ENCODE measurements at regions not wholly inside any gene's neighbourhood (a gene's known extent, or its start where the extent isn't known, plus 50 kb on each side); places are given as distances from the start of the nearest gene placed in this dataset.

GRCh38 chr17:6913608-6914443, 82.0 kb upstream of the ALOX12 start (continued):
- no peak for TF ChIP-seq ZNF436 (CRISPR knock-in tag; IDR thresholded peaks at IDR 0.05)
- TF ChIP-seq POLR2G (IDR thresholded peaks at IDR 0.05; ENCODE audit: low read depth, low read length) = no peak
- no peak for TF ChIP-seq PPARD (CRISPR knock-in tag; IDR thresholded peaks at IDR 0.05)
- no peak for TF ChIP-seq HMG20A (CRISPR knock-in tag; conservative IDR thresholded peaks at IDR 0.05)
- TF ChIP-seq RFX7 (CRISPR knock-in tag; IDR thresholded peaks at IDR 0.05) = no peak
- TF ChIP-seq BRD9 (IDR thresholded peaks at IDR 0.05; ENCODE audit: low read depth, partially characterized antibody) = peak; percentile 66
- no peak for TF ChIP-seq NFXL1 (CRISPR knock-in tag; IDR thresholded peaks at IDR 0.05)
- TF ChIP-seq NBN (IDR thresholded peaks at IDR 0.05; ENCODE audit: low read depth) = no peak
- no peak for TF ChIP-seq CHCHD3 (CRISPR knock-in tag; IDR thresholded peaks at IDR 0.05)
- TF ChIP-seq, protein P1, sequence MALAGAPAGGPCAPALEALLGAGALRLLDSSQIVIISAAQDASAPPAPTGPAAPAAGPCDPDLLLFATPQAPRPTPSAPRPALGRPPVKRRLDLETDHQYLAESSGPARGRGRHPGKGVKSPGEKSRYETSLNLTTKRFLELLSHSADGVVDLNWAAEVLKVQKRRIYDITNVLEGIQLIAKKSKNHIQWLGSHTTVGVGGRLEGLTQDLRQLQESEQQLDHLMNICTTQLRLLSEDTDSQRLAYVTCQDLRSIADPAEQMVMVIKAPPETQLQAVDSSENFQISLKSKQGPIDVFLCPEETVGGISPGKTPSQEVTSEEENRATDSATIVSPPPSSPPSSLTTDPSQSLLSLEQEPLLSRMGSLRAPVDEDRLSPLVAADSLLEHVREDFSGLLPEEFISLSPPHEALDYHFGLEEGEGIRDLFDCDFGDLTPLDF (CRISPR knock-in tag; IDR thresholded peaks at IDR 0.05) = no peak
- TF ChIP-seq ZSCAN32 (CRISPR knock-in tag; IDR thresholded peaks at IDR 0.05) = no peak
- TF ChIP-seq CBX5 (IDR thresholded peaks at IDR 0.05; ENCODE audit: borderline replicate concordance, low read depth) = no peak
- no peak for TF ChIP-seq MED1 (CRISPR knock-in tag; IDR thresholded peaks at IDR 0.05; ENCODE audit: borderline replicate concordance)
- TF ChIP-seq ZNF324 (CRISPR knock-in tag; IDR thresholded peaks at IDR 0.05) = no peak
- no peak for TF ChIP-seq DACH1 (IDR thresholded peaks at IDR 0.05; ENCODE audit: partially characterized antibody)
- TF ChIP-seq PHF20 (IDR thresholded peaks at IDR 0.05; ENCODE audit: partially characterized antibody) = no peak
- no peak for TF ChIP-seq MTA3 (IDR thresholded peaks at IDR 0.05; ENCODE audit: borderline replicate concordance)
- no peak for TF ChIP-seq ZNF133 (CRISPR knock-in tag; IDR thresholded peaks at IDR 0.05)
- TF ChIP-seq, protein P2, sequence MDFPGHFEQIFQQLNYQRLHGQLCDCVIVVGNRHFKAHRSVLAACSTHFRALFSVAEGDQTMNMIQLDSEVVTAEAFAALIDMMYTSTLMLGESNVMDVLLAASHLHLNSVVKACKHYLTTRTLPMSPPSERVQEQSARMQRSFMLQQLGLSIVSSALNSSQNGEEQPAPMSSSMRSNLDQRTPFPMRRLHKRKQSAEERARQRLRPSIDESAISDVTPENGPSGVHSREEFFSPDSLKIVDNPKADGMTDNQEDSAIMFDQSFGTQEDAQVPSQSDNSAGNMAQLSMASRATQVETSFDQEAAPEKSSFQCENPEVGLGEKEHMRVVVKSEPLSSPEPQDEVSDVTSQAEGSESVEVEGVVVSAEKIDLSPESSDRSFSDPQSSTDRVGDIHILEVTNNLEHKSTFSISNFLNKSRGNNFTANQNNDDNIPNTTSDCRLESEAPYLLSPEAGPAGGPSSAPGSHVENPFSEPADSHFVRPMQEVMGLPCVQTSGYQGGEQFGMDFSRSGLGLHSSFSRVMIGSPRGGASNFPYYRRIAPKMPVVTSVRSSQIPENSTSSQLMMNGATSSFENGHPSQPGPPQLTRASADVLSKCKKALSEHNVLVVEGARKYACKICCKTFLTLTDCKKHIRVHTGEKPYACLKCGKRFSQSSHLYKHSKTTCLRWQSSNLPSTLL (IDR thresholded peaks at IDR 0.05) = no peak
- TF ChIP-seq CREM (IDR thresholded peaks at IDR 0.05; ENCODE audit: low read depth) = 0 out of 2 replicates have a peak, but pooled peaks have one; percentile 29
- TF ChIP-seq, protein P3, sequence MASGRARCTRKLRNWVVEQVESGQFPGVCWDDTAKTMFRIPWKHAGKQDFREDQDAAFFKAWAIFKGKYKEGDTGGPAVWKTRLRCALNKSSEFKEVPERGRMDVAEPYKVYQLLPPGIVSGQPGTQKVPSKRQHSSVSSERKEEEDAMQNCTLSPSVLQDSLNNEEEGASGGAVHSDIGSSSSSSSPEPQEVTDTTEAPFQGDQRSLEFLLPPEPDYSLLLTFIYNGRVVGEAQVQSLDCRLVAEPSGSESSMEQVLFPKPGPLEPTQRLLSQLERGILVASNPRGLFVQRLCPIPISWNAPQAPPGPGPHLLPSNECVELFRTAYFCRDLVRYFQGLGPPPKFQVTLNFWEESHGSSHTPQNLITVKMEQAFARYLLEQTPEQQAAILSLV (tag; IDR thresholded peaks at IDR 0.05) = no peak
- TF ChIP-seq MECOM (CRISPR knock-in tag; IDR thresholded peaks at IDR 0.05) = no peak
- TF ChIP-seq RB1 (IDR thresholded peaks at IDR 0.05; ENCODE audit: low read depth) = 0 out of 2 replicates have a peak, but pooled peaks have one; percentile 28
- TF ChIP-seq, protein P4, sequence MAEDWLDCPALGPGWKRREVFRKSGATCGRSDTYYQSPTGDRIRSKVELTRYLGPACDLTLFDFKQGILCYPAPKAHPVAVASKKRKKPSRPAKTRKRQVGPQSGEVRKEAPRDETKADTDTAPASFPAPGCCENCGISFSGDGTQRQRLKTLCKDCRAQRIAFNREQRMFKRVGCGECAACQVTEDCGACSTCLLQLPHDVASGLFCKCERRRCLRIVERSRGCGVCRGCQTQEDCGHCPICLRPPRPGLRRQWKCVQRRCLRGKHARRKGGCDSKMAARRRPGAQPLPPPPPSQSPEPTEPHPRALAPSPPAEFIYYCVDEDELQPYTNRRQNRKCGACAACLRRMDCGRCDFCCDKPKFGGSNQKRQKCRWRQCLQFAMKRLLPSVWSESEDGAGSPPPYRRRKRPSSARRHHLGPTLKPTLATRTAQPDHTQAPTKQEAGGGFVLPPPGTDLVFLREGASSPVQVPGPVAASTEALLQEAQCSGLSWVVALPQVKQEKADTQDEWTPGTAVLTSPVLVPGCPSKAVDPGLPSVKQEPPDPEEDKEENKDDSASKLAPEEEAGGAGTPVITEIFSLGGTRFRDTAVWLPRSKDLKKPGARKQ (CRISPR knock-in tag; IDR thresholded peaks at IDR 0.05) = peak; percentile 71; the same call in 1 of the 2 replicates
- TF ChIP-seq ASH1L (IDR thresholded peaks at IDR 0.05; ENCODE audit: borderline replicate concordance, low read depth, partially characterized antibody) = no peak
- TF ChIP-seq NR1H2 (CRISPR knock-in tag; IDR thresholded peaks at IDR 0.05) = no peak

Data from K562 (cell line).